GM12865 (cell line): ENCODE measurements at regions not wholly inside any gene's neighbourhood (a gene's known extent, or its start where the extent isn't known, plus 50 kb on each side); places are given as distances from the start of the nearest gene placed in this dataset.

ENCODE experiments used
- DNase-seq: peaks from one replicate; pipeline ENCODE4 v3.0.0; 2010; ENCODE audit warnings: low read depth
- H3K4me3 ChIP-seq: 2 replicates; pipeline ENCODE4 v1.5.1; 2011; ENCODE audit warnings: mild to moderate bottlenecking, low read depth, low read length, control low read depth
- TF ChIP-seq, protein P1 (sequence below): IDR thresholded peaks from 2 replicates; pipeline ENCODE4 v1.5.1; 2011; ENCODE audit warnings: low read length, control low read depth, low read depth, inconsistent platforms; ENCODE audit not compliant: insufficient read depth; ENCODE audit errors: missing control alignments

DNA sequence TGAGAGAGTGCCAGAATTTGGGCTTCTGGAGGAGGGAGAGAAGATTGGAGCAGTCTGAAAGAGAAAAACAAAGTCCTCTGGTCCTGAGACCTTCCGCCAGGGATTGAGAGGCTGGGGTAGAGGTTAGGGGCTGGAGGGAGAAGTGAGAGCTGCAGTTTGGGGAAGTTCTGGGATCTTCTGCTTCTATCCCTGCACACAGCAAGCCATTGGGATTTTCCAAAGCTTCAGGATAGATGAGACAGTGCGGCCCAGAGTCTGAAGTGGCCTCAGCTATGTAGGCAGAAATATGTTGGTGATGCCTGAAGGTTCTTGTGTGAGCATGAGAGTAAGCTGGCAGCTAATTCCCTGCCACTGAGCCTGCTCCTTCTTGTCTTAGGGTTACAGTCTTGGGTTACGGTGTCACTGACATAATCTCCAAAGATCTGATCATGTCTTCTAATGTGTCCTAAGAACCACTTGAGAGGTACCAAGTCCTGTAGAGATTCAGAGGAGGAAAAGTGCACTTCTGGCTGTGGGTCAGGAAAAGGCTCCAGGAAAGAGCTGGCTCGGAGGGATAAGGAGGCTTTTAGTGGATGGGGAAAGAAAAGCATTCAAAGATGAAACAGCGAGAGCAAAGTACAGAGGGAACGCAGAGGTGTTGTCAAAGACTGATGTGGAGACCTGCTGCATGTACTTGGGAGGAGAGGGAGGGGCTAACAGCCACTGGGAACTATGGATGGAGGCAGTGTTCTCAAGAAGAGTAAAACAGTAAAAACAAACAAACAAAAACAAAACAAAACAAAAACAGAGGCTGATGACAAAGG lies 131.1 kb upstream of the MYLIP start:
- TF ChIP-seq, protein P1, sequence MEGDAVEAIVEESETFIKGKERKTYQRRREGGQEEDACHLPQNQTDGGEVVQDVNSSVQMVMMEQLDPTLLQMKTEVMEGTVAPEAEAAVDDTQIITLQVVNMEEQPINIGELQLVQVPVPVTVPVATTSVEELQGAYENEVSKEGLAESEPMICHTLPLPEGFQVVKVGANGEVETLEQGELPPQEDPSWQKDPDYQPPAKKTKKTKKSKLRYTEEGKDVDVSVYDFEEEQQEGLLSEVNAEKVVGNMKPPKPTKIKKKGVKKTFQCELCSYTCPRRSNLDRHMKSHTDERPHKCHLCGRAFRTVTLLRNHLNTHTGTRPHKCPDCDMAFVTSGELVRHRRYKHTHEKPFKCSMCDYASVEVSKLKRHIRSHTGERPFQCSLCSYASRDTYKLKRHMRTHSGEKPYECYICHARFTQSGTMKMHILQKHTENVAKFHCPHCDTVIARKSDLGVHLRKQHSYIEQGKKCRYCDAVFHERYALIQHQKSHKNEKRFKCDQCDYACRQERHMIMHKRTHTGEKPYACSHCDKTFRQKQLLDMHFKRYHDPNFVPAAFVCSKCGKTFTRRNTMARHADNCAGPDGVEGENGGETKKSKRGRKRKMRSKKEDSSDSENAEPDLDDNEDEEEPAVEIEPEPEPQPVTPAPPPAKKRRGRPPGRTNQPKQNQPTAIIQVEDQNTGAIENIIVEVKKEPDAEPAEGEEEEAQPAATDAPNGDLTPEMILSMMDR, result no peak
- DNase-seq, result no peak
- H3K4me3 ChIP-seq, result no peak overlapping the region

DNA sequence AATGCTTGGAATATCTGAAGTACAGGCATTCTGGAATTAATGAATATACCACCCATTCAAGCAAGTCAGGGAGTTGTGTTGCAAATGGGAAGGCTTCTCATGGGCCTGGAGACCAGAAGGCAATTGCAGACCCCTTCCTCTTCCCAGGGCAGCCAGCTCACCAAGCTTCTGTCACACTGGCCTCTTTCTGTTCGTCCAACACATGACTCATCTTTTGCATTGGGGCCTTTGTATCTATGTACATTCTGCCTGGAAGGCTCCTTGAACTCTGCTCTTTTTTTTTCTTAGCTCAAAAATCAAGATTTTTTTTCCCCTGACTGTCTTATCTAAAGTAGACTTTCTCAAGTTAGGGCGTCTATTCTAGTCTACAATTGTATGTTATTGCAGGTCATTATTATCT lies 132.9 kb upstream of the MYLIP start:
- TF ChIP-seq, protein P1, result no peak
- DNase-seq, result no peak
- H3K4me3 ChIP-seq, result no peak overlapping the region

DNA sequence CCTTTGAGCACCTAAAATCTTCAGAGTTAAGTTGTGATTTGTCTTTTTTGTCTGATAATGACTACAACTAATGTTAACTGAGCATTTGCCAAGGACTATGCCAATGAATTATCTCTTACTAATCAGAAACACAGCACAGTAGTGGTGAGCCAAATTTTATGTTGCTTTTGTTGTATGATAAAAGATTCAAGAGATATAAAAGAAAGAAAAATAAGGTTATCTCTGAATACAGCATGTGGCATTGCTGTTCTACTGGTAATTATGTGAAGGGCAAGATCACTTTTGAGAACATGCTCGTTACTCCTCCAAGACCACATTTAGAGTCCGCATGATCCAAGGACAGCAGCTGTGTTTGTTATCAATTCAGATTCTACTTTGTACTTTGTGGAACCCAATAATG lies 133.4 kb upstream of the MYLIP start:
- TF ChIP-seq, protein P1, result no peak
- H3K4me3 ChIP-seq, result no peak overlapping the region
- no peak for DNase-seq

DNA sequence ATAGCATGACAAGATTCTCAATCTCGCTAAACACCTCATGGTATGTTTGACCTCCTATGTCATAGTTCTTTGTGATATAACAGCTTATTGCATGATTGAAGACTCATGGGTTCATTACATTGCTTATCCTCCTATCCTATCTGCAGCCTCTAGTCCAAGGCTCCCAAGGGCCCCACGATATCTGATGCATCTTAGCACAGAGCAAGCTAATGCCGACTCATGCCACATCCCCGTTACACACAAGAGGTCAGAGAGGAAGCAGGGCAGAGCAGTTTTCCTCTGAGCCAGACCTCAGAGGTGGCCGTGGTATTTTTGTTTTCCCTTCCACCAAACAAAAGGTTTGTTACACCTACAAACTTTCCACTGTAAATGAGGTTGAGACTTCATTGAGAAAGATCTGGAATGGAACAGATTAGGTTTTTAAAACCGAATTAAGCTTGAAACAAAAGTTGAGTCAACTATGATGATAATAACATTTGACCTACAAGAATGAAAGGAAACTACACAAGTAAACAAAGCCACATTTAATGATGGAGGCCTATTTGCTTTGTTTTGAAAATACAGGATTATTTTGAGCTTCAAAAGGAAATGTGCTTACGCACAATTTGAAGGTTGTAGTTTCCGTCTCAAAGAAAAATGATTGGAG lies 133.9 kb upstream of the MYLIP start:
- no peak for DNase-seq
- TF ChIP-seq, protein P1, result no peak
- no peak overlapping the region for H3K4me3 ChIP-seq

DNA sequence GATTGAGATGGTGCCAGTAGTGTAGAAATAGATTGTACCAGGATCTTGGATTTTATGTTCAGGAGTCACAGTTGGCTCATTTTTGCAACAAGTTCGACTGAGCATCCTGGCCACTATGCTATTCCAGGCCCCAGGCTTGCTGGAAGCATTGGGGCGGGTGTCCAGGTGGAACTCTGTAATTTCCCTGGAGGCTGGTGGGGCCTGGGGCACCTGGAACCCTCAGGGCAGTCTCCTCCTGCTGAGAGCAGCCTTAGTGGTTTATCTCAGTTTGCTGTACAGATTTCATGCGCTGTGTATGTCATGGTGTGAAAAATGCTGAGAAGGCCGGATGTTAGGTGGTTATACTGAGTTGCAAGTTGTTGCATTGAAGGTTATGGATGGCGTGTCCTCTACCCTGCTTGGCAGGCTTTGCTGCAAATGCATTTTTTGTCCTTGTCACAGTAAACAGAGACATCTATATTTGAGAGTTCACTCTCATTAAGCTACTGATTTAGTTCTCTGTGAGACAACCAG lies 135.1 kb upstream of the MYLIP start:
- TF ChIP-seq, protein P1, result no peak

DNA sequence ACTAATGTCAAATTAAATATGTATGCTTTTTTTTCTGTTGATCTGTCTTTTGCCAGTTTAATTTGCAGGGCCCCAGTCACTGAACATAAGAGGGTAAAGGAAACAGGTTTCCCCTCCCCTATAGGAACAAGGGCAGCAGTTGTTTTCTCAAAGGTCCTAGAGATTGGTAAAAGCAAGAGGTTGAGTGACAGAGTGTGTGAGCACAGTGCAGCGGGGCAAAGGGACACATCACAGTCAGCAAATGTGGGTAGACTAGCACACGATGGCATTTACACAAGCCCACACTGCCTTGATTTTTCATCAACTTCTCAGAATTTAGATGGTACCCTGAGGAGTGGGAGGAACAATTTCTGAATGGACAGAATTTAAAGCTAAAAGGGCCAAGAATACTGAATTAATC lies 138.7 kb upstream of the MYLIP start:
- H3K4me3 ChIP-seq, result no peak overlapping the region
- DNase-seq, result peak; percentile 19
- TF ChIP-seq, protein P1, result no peak

More for the DNA sequence above, 135.1 kb upstream of the MYLIP start:
- DNase-seq, result no peak
- no peak overlapping the region for H3K4me3 ChIP-seq

DNA sequence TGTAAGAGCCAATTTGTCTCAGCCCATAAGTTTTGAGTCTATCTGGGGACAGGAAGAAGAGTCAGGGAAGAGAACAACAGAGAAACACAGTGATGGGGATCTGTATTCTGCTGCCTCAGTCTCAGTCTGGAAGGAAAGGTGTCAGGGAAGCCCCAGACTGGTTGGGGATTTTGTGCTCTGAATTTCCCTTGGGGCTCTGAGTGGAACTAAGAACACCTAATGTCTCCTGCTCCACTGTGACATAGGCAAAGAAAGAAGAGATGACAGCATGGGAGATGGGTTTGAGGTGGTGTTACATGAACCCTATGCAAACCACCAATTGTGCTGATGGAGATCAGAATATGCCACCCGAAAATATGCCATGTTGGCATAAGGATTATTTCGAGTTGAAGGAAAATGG lies 139.5 kb upstream of the MYLIP start:
- TF ChIP-seq, protein P1, result no peak
- DNase-seq, result peak; percentile 80
- no peak overlapping the region for H3K4me3 ChIP-seq
